CD4-positive, alpha-beta T cell (primary cell): ENCODE measurements at regions not wholly inside any gene's neighbourhood (a gene's known extent, or its start where the extent isn't known, plus 50 kb on each side); places are given as distances from the start of the nearest gene placed in this dataset.

Source experiments
- ATAC-seq: fragments of 200-7000 bp; cut with Tn5 transposase; one replicate; pipeline ENCODE4 v1.10.0; 2022; ENCODE audit warnings: mild to moderate bottlenecking; ENCODE audit not compliant: poor library complexity
- CTCF ChIA-PET: fragments of 350-600 bp; sonication (Branson Sonifier 250); formaldehyde crosslinking; loops from one replicate; lab custom pipeline; 2021; ENCODE audit warnings: antibody characterized with exemption, inconsistent platforms; lab: Charles Lee
- POLR2A ChIA-PET: fragments of 350-600 bp; sonication (Branson Sonifier 250); formaldehyde crosslinking; loops from one replicate; lab custom pipeline; 2021; ENCODE audit warnings: antibody characterized with exemption, inconsistent platforms; lab: Charles Lee
- DNase-seq, 14 experiments: peaks; one replicate each; pipeline ENCODE4 v3.0.0-alpha.2; 2013 to 2020; ENCODE audit warnings: mixed read lengths in 2 of 14
- H3K27ac ChIP-seq, 2 donors: one replicate each; pipeline versions ENCODE4 v1.5.1 to v1.7.0; 2013; ENCODE audit warnings: low read length in 2 of 2, low read depth in 1 of 2, mild to moderate bottlenecking in 1 of 2
- H3K27me3 ChIP-seq, 2 experiments: 1 replicate in 1 of 2; 2 replicates in 1 of 2; pipeline versions ENCODE4 v1.6.1 to v1.7.0; 2013; ENCODE audit warnings: low read length in 2 of 2, control low read depth in 1 of 2, mild to moderate bottlenecking in 1 of 2, moderate library complexity in 1 of 2; ENCODE audit not compliant: insufficient read depth in 2 of 2, control insufficient read depth in 1 of 2
- H3K36me3 ChIP-seq: one replicate; pipeline ENCODE4 v1.6.1; 2013; ENCODE audit warnings: low read length, control low read depth; ENCODE audit not compliant: insufficient read depth
- H3K4me1 ChIP-seq: one replicate; pipeline ENCODE4 v1.6.1; 2013; ENCODE audit warnings: low read length, control low read depth; ENCODE audit not compliant: insufficient read depth
- H3K4me3 ChIP-seq: one replicate; pipeline ENCODE4 v1.5.1; 2013; ENCODE audit warnings: mild to moderate bottlenecking, low read length, moderate library complexity
- H3K9me3 ChIP-seq, 2 experiments: 1 replicate in 1 of 2; 2 replicates in 1 of 2; pipeline versions ENCODE4 v1.6.1 to v1.7.0; 2013; ENCODE audit warnings: low read length in 2 of 2, mild to moderate bottlenecking in 2 of 2, control low read depth in 1 of 2, moderate library complexity in 1 of 2; ENCODE audit not compliant: control insufficient read depth in 1 of 2, insufficient read depth in 1 of 2
- H3K27ac Mint-ChIP-seq: one replicate; pipeline ENCODE4 v1.8.0; 2020; ENCODE audit warnings: mixed read lengths
- H3K27me3 Mint-ChIP-seq: one replicate; pipeline ENCODE4 v1.8.0; 2021; ENCODE audit warnings: mixed read lengths
- H3K36me3 Mint-ChIP-seq: one replicate; pipeline ENCODE4 v1.8.0; 2021; ENCODE audit warnings: low read depth, mixed read lengths
- H3K4me1 Mint-ChIP-seq: one replicate; pipeline ENCODE4 v1.8.0; 2021; ENCODE audit warnings: low read depth, mixed read lengths
- H3K4me3 Mint-ChIP-seq: one replicate; pipeline ENCODE4 v1.8.0; 2020; ENCODE audit warnings: mild to moderate bottlenecking, mixed read lengths
- H3K9me3 Mint-ChIP-seq: one replicate; pipeline ENCODE4 v1.8.0; 2020; ENCODE audit warnings: mixed read lengths
- CTCF ChIP-seq: fragments of 200-600 bp; IDR thresholded peaks from one replicate; pipeline ENCODE4 v1.8.0; 2022; ENCODE audit warnings: antibody characterized with exemption, mild to moderate bottlenecking
- intact Hi-C, 2 experiments: fragments of 100-400 bp; cut with DNase I in 1 of 2; cut with micrococcal nuclease in 1 of 2; formaldehyde crosslinking; loops; one replicate each; pipeline versions ENCODE4 v1.15.1 to v1.9.0; 2023 to 2025; cut with DNase I, micrococcal nuclease

- no peaks in the 10 kb centered on the region for H3K9me3 ChIP-seq
- no peak for DNase-seq
- Mint-ChIP-seq H3K27ac (no peak overlapping the region), H3K9me3 (no peaks in the 10 kb centered on the region), H3K4me1 (peaks cover 4% of the 10 kb centered on the region), H3K36me3 (peaks cover 39% of the 10 kb centered on the region), H3K27me3 (no peaks in the 10 kb centered on the region), H3K4me3 (no peak overlapping the region)
- intact Hi-C loops: no loop called here
- ATAC-seq: no peak
- H3K4me1 ChIP-seq: peaks cover 4% of the 10 kb centered on the region
- H3K4me3 ChIP-seq: no peak overlapping the region
- POLR2A ChIA-PET: no interaction called here
- H3K36me3 ChIP-seq: no peaks in the 10 kb centered on the region
- no peak for TF ChIP-seq CTCF
- no peaks in the 10 kb centered on the region for H3K27me3 ChIP-seq
- H3K27ac ChIP-seq: no peak overlapping the region
- CTCF ChIA-PET: no interaction called here
Observed at GRCh38 chr13:99864627-99864990, 107.0 kb downstream of the ZIC5 start.

GRCh38 chr13:99863789-99864626, 107.6 kb downstream of the ZIC5 start:
- Histone ChIP-seq H3K9me3 (no peaks in the 10 kb centered on the region), H3K4me3 (no peak overlapping the region), H3K36me3 (no peaks in the 10 kb centered on the region), H3K27ac (no peak overlapping the region), H3K27me3 (no peaks in the 10 kb centered on the region), H3K4me1 (peaks cover 9% of the 10 kb centered on the region)
- peaks cover 43% of the 10 kb centered on the region for H3K36me3 Mint-ChIP-seq
- POLR2A ChIA-PET: no interaction called here
- intact Hi-C loops: no loop called here
- CTCF ChIA-PET: no interaction called here
- DNase-seq: no peak
- no peak for ATAC-seq
- no peak overlapping the region for H3K4me3 Mint-ChIP-seq
- no peaks in the 10 kb centered on the region for H3K27me3 Mint-ChIP-seq
- no peaks in the 10 kb centered on the region for H3K9me3 Mint-ChIP-seq
- H3K27ac Mint-ChIP-seq: no peak overlapping the region
- no peak for TF ChIP-seq CTCF
- H3K4me1 Mint-ChIP-seq: peaks cover 10% of the 10 kb centered on the region

- no peaks in the 10 kb centered on the region for H3K9me3 ChIP-seq
- H3K9me3 Mint-ChIP-seq: no peaks in the 10 kb centered on the region
- POLR2A ChIA-PET: no interaction called here
- peaks cover 49% of the 10 kb centered on the region for H3K36me3 Mint-ChIP-seq
- ATAC-seq (no peak), DNase-seq (no peak)
- no peak overlapping the region for H3K27ac ChIP-seq
- no peaks in the 10 kb centered on the region for H3K27me3 Mint-ChIP-seq
- CTCF ChIA-PET: no interaction called here
- H3K4me3 Mint-ChIP-seq: no peak overlapping the region
- no peaks in the 10 kb centered on the region for H3K36me3 ChIP-seq
- intact Hi-C loops: no loop called here
- H3K27me3 ChIP-seq: no peaks in the 10 kb centered on the region
- H3K4me1 ChIP-seq: peaks cover 9% of the 10 kb centered on the region
- TF ChIP-seq CTCF: no peak
- no peak overlapping the region for H3K27ac Mint-ChIP-seq
- no peak overlapping the region for H3K4me3 ChIP-seq
- peaks cover 16% of the 10 kb centered on the region for H3K4me1 Mint-ChIP-seq
Observed at GRCh38 chr13:99862244-99862643, 109.3 kb downstream of the ZIC5 start.
